GM23338 (cell line): ENCODE measurements at regions not wholly inside any gene's neighbourhood (a gene's known extent, or its start where the extent isn't known, plus 50 kb on each side); places are given as distances from the start of the nearest gene placed in this dataset.

Source experiments
- ATAC-seq: fragments of 200-7000 bp; cut with Tn5 transposase; 3 replicates; pipeline ENCODE4 v1.9.1; 2020
- DNase-seq: peaks from one replicate; pipeline ENCODE4 v3.0.0-alpha.2; 2015; ENCODE audit warnings: low spot score
- H2AFZ ChIP-seq: fragments of 200-600 bp; sonication (generic); 2 replicates; pipeline ENCODE4 v1.8.0; 2016; ENCODE audit warnings: antibody characterized with exemption, mild to moderate bottlenecking, moderate library complexity
- H3F3A ChIP-seq: fragments of 200-600 bp; sonication (generic); replicated peaks from 2 replicates; pipeline ENCODE4 v1.8.0; 2017; ENCODE audit warnings: antibody characterized with exemption, mixed run types, low read depth
- H3K27ac ChIP-seq: fragments of 200-600 bp; sonication (generic); 2 replicates; pipeline ENCODE4 v1.6.1; 2016; ENCODE audit warnings: low read depth
- H3K27me3 ChIP-seq: fragments of 200-600 bp; sonication (generic); 2 replicates; pipeline ENCODE4 v1.8.0; 2016; ENCODE audit warnings: mild to moderate bottlenecking, mixed run types, moderate library complexity; ENCODE audit not compliant: insufficient read depth
- H3K36me3 ChIP-seq: fragments of 200-600 bp; sonication (generic); 2 replicates; pipeline ENCODE4 v1.8.0; 2016; ENCODE audit warnings: mild to moderate bottlenecking; ENCODE audit not compliant: insufficient read depth
- H3K4me1 ChIP-seq: fragments of 200-600 bp; sonication (generic); 2 replicates; pipeline ENCODE4 v1.8.0; 2016; ENCODE audit warnings: mild to moderate bottlenecking, moderate library complexity; ENCODE audit not compliant: insufficient read depth
- H3K4me2 ChIP-seq: fragments of 200-600 bp; sonication (generic); 2 replicates; pipeline ENCODE4 v1.7.1; 2017; ENCODE audit warnings: mixed run types
- H3K4me3 ChIP-seq: fragments of 200-600 bp; sonication (generic); 2 replicates; pipeline ENCODE4 v1.6.1; 2016; ENCODE audit warnings: mixed run types
- H3K79me2 ChIP-seq: fragments of 200-600 bp; sonication (generic); replicated peaks from 2 replicates; pipeline ENCODE4 v1.8.0; 2017; ENCODE audit warnings: mild to moderate bottlenecking; ENCODE audit not compliant: insufficient read depth
- H3K9me2 ChIP-seq: fragments of 200-600 bp; sonication (generic); 2 replicates; pipeline ENCODE4 v1.8.0; 2017; ENCODE audit not compliant: insufficient read depth
- H4K20me1 ChIP-seq: fragments of 200-600 bp; sonication (generic); replicated peaks from 2 replicates; pipeline ENCODE4 v1.8.0; 2017; ENCODE audit warnings: mild to moderate bottlenecking; ENCODE audit not compliant: insufficient read depth
- H3K27ac Mint-ChIP-seq: 2 replicates; pipeline ENCODE4 v1.8.0; 2020; ENCODE audit warnings: inconsistent platforms, mild to moderate bottlenecking, moderate library complexity, mixed read lengths
- H3K27me3 Mint-ChIP-seq: 3 replicates; pipeline ENCODE4 v1.8.0; 2022; ENCODE audit warnings: low read depth, mild to moderate bottlenecking, moderate library complexity, mixed read lengths, inconsistent platforms; ENCODE audit not compliant: insufficient read depth, poor library complexity
- H3K36me3 Mint-ChIP-seq: 3 replicates; pipeline ENCODE4 v1.8.0; 2021; ENCODE audit warnings: low read depth, mild to moderate bottlenecking, inconsistent platforms, moderate library complexity, mixed read lengths
- H3K4me1 Mint-ChIP-seq: 3 replicates; pipeline ENCODE4 v1.8.0; 2020; ENCODE audit warnings: mild to moderate bottlenecking, inconsistent platforms, mixed read lengths
- H3K4me3 Mint-ChIP-seq: 3 replicates; pipeline ENCODE4 v1.8.0; 2021; ENCODE audit warnings: moderate library complexity, mild to moderate bottlenecking, inconsistent platforms, mixed read lengths
- H3K9me3 Mint-ChIP-seq: 3 replicates; pipeline ENCODE4 v1.8.0; 2020; ENCODE audit warnings: moderate library complexity, mild to moderate bottlenecking, inconsistent platforms, mixed read lengths
- CREB1 ChIP-seq: fragments of 250-450 bp; sonication (Bioruptor Pico); IDR thresholded peaks from 2 replicates; pipeline ENCODE4 v1.5.0; 2020; ENCODE audit warnings: low read depth, mild to moderate bottlenecking, moderate library complexity
- CTCF ChIP-seq, 2 experiments: fragments of 200-600 bp in 1 of 2; sonication (generic) in 1 of 2; conservative IDR thresholded peaks; 2 replicates each; pipeline versions ENCODE4 v1.5.1 to v1.6.1; 2016 to 2017; ENCODE audit warnings: antibody characterized with exemption in 2 of 2, low read depth in 2 of 2, mild to moderate bottlenecking in 2 of 2, moderate library complexity in 1 of 2
- ETS1 ChIP-seq: IDR thresholded peaks from 2 replicates; pipeline ENCODE4 v1.6.1; 2016; ENCODE audit warnings: antibody characterized with exemption
- EZH2 ChIP-seq: fragments of 200-600 bp; sonication (generic); IDR thresholded peaks from one replicate; pipeline ENCODE4 v1.8.0; 2017; ENCODE audit warnings: antibody characterized with exemption, mild to moderate bottlenecking, low read depth; ENCODE audit not compliant: unreplicated experiment
- EZH2phosphoT487 ChIP-seq: fragments of 200-600 bp; sonication (generic); IDR thresholded peaks from one replicate; pipeline ENCODE4 v1.8.1; 2018; ENCODE audit warnings: antibody characterized with exemption; ENCODE audit not compliant: unreplicated experiment
- JUNB ChIP-seq: IDR thresholded peaks from one replicate; pipeline ENCODE4 v1.6.1; 2016; ENCODE audit warnings: antibody characterized with exemption; ENCODE audit not compliant: unreplicated experiment
- NANOG ChIP-seq: IDR thresholded peaks from 2 replicates; pipeline ENCODE4 v1.6.1; 2016; ENCODE audit warnings: antibody characterized with exemption, borderline replicate concordance
- POLR2AphosphoS5 ChIP-seq: IDR thresholded peaks from 2 replicates; pipeline ENCODE4 v1.6.1; 2016; ENCODE audit warnings: antibody characterized with exemption, low read depth
- REST ChIP-seq: IDR thresholded peaks from one replicate; pipeline ENCODE4 v1.6.1; 2018; ENCODE audit warnings: antibody characterized with exemption; ENCODE audit not compliant: unreplicated experiment
- STAT1 ChIP-seq: IDR thresholded peaks from one replicate; pipeline ENCODE4 v1.6.1; 2016; ENCODE audit warnings: antibody characterized with exemption; ENCODE audit not compliant: unreplicated experiment
- ZNF114 ChIP-seq: fragments of 250-450 bp; sonication (Bioruptor Pico); IDR thresholded peaks from 2 replicates; pipeline ENCODE4 v1.5.0; 2020; ENCODE audit warnings: mild to moderate bottlenecking, moderate library complexity
- ZNF331 ChIP-seq: fragments of 250-450 bp; sonication (Bioruptor Pico); IDR thresholded peaks from 2 replicates; pipeline ENCODE4 v1.5.0; 2020; ENCODE audit warnings: low read depth, mild to moderate bottlenecking, moderate library complexity

DNA sequence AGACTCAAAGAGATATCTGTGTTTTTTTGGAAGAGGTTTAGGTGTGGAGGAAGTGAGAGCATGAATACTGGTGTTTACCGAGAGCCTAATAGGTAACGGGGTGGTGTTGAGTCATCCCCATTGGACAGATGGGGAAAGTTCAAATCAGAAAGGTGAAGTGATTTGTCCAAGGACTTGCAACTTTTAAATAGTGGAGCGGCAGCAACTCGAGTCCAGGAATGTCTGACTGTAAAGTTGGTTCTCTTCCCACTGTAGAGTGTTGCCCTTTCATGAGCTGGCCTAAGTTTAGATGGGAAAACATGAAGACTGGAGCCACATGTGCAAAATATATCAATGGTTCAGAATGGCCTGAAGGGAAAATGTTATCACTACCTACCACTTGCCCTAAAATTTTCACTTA lies 125.7 kb downstream of the LYPLAL1 start:
- H3K9me3 Mint-ChIP-seq = no peaks in the 10 kb centered on the region
- Histone ChIP-seq H3K27ac (no peak overlapping the region), H3K4me3 (no peak overlapping the region), H3K4me2 (no peak overlapping the region), H3K36me3 (no peaks in the 10 kb centered on the region), H3K27me3 (no peaks in the 10 kb centered on the region), H3K4me1 (no peaks in the 10 kb centered on the region), H3K9me2 (peaks cover 4% of the 10 kb centered on the region), H4K20me1 (no peaks in the 10 kb centered on the region), H2AFZ (no peak overlapping the region), H3K79me2 (no peaks in the 10 kb centered on the region), H3F3A (no peaks in the 10 kb centered on the region)
- ATAC-seq (no peak), DNase-seq (no peak)
- H3K27me3 Mint-ChIP-seq = no peaks in the 10 kb centered on the region
- H3K36me3 Mint-ChIP-seq = no peaks in the 10 kb centered on the region
- no peak overlapping the region for H3K4me3 Mint-ChIP-seq
- no peak overlapping the region for H3K27ac Mint-ChIP-seq
- TF ChIP-seq ZNF331 (CRISPR knock-in tag) (no peak), CTCF (conservative IDR thresholded peaks at IDR 0.05; ENCODE audit: low read depth in 2 of 2) (no peak), EZH2phosphoT487 (no peak), REST (no peak), EZH2 (no peak), STAT1 (no peak), NANOG (no peak), POLR2AphosphoS5 (no peak), ETS1 (no peak), JUNB (no peak), CREB1 (CRISPR knock-in tag) (no peak), ZNF114 (CRISPR knock-in tag) (no peak)
- no peaks in the 10 kb centered on the region for H3K4me1 Mint-ChIP-seq
